ENCODE measurements at regions not wholly inside any gene's neighbourhood (a gene's known extent, or its start where the extent isn't known, plus 50 kb on each side); places are given as distances from the start of the nearest gene placed in this dataset.

GRCh38 chr16:86928523-86929011 lies 350.2 kb downstream of the FOXL1 start:
- Histone ChIP-seq H3K9ac (ENCODE audit: low read depth, low read length) (no peak overlapping the region), H3K79me2 (ENCODE audit: insufficient read depth, low read length) (no peaks in the 10 kb centered on the region), H3K4me1 (ENCODE audit: insufficient read depth, low read length) (no peaks in the 10 kb centered on the region), H3K9me3 (ENCODE audit: insufficient read depth, low read length, severe bottlenecking) (no peaks in the 10 kb centered on the region), H3K4me2 (ENCODE audit: insufficient read depth, low read length) (no peak overlapping the region), H3K27me3 (ENCODE audit: insufficient read depth, low read length, poor library complexity) (peaks cover 12% of the 10 kb centered on the region), H3K27ac (ENCODE audit: low read length) (no peak overlapping the region), H2AFZ (ENCODE audit: low read depth, low read length) (no peak overlapping the region), H3K36me3 (ENCODE audit: insufficient read depth, low read length) (no peaks in the 10 kb centered on the region), H4K20me1 (ENCODE audit: insufficient read depth, low read length) (no peaks in the 10 kb centered on the region), H3K4me3 (ENCODE audit: low read depth in 1 of 2, low read length in 2 of 2) (no peak overlapping the region)
- TF ChIP-seq CTCF (IDR thresholded peaks at IDR 0.05; ENCODE audit: borderline replicate concordance, extremely low read depth, low read length, poor library complexity, severe bottlenecking) (no peak), EZH2 (IDR thresholded peaks at IDR 0.05; ENCODE audit: borderline replicate concordance, low read depth, low read length, severe bottlenecking) (no peak)
- DNase-seq (no peak), ATAC-seq (ENCODE audit: insufficient read depth, low read depth) (no peak)

GRCh38 chr16:86929057-86929871 lies 350.9 kb downstream of the FOXL1 start:
- peaks cover 12% of the 10 kb centered on the region for H3K27me3 ChIP-seq (ENCODE audit: insufficient read depth, low read length, poor library complexity)
- ATAC-seq (ENCODE audit: insufficient read depth, low read depth), result no peak

GRCh38 chr16:86930001-86930400 lies 351.7 kb downstream of the FOXL1 start:
- H3K9ac ChIP-seq (ENCODE audit: low read depth, low read length), result no peak overlapping the region

More at GRCh38 chr16:86929057-86929871, 350.9 kb downstream of the FOXL1 start:
- Histone ChIP-seq H3K9me3 (ENCODE audit: insufficient read depth, low read length, severe bottlenecking) (no peaks in the 10 kb centered on the region), H3K4me3 (ENCODE audit: low read depth in 1 of 2, low read length in 2 of 2) (no peak overlapping the region), H2AFZ (ENCODE audit: low read depth, low read length) (no peak overlapping the region), H3K27ac (ENCODE audit: low read length) (no peak overlapping the region), H3K79me2 (ENCODE audit: insufficient read depth, low read length) (no peaks in the 10 kb centered on the region), H3K9ac (ENCODE audit: low read depth, low read length) (no peak overlapping the region), H3K36me3 (ENCODE audit: insufficient read depth, low read length) (no peaks in the 10 kb centered on the region), H3K4me2 (ENCODE audit: insufficient read depth, low read length) (no peak overlapping the region), H4K20me1 (ENCODE audit: insufficient read depth, low read length) (no peaks in the 10 kb centered on the region), H3K4me1 (ENCODE audit: insufficient read depth, low read length) (no peaks in the 10 kb centered on the region)
- no peak for DNase-seq
- TF ChIP-seq EZH2 (IDR thresholded peaks at IDR 0.05; ENCODE audit: borderline replicate concordance, low read depth, low read length, severe bottlenecking) (no peak), CTCF (IDR thresholded peaks at IDR 0.05; ENCODE audit: borderline replicate concordance, extremely low read depth, low read length, poor library complexity, severe bottlenecking) (no peak)

More at GRCh38 chr16:86930001-86930400, 351.7 kb downstream of the FOXL1 start:
- H3K79me2 ChIP-seq (ENCODE audit: insufficient read depth, low read length), result no peaks in the 10 kb centered on the region
- no peaks in the 10 kb centered on the region for H3K36me3 ChIP-seq (ENCODE audit: insufficient read depth, low read length)
- DNase-seq (no peak), ATAC-seq (ENCODE audit: insufficient read depth, low read depth) (no peak)
- no peak overlapping the region for H3K27ac ChIP-seq (ENCODE audit: low read length)
- TF ChIP-seq EZH2 (IDR thresholded peaks at IDR 0.05; ENCODE audit: borderline replicate concordance, low read depth, low read length, severe bottlenecking), result no peak
- no peak for TF ChIP-seq CTCF (IDR thresholded peaks at IDR 0.05; ENCODE audit: borderline replicate concordance, extremely low read depth, low read length, poor library complexity, severe bottlenecking)
- H3K4me1 ChIP-seq (ENCODE audit: insufficient read depth, low read length), result no peaks in the 10 kb centered on the region
- H3K9me3 ChIP-seq (ENCODE audit: insufficient read depth, low read length, severe bottlenecking), result no peaks in the 10 kb centered on the region
- peaks cover 8% of the 10 kb centered on the region for H3K27me3 ChIP-seq (ENCODE audit: insufficient read depth, low read length, poor library complexity)
- H2AFZ ChIP-seq (ENCODE audit: low read depth, low read length), result no peak overlapping the region
- no peaks in the 10 kb centered on the region for H4K20me1 ChIP-seq (ENCODE audit: insufficient read depth, low read length)
- H3K4me2 ChIP-seq (ENCODE audit: insufficient read depth, low read length), result no peak overlapping the region
- H3K4me3 ChIP-seq (ENCODE audit: low read depth in 1 of 2, low read length in 2 of 2), result no peak overlapping the region
